GM10248 (cell line): ENCODE measurements at regions not wholly inside any gene's neighbourhood (a gene's known extent, or its start where the extent isn't known, plus 50 kb on each side); places are given as distances from the start of the nearest gene placed in this dataset.

ENCODE experiments used
- CTCF ChIA-PET: fragments of 300-600 bp; sonication (Branson Sonifier 250); formaldehyde crosslinking; extraction: SDS; loops from one replicate; lab custom pipeline; 2021; ENCODE audit warnings: antibody characterized with exemption; lab: Yijun Ruan, JAX
- POLR2A ChIA-PET: fragments of 350-650 bp; sonication (Branson Sonifier 250); formaldehyde crosslinking; extraction: SDS; loops from one replicate; lab custom pipeline; 2020; ENCODE audit warnings: antibody characterized with exemption; lab: Yijun Ruan, JAX
- DNase-seq: peaks from one replicate; pipeline ENCODE4 v3.0.0; 2012; ENCODE audit errors: extremely low spot score
- TF ChIP-seq, protein P1 (sequence below): IDR thresholded peaks from 2 replicates; pipeline ENCODE4 v1.5.1; 2012; ENCODE audit warnings: mild to moderate bottlenecking, low read depth; ENCODE audit errors: extremely low read depth, missing control alignments, control extremely low read depth

DNA sequence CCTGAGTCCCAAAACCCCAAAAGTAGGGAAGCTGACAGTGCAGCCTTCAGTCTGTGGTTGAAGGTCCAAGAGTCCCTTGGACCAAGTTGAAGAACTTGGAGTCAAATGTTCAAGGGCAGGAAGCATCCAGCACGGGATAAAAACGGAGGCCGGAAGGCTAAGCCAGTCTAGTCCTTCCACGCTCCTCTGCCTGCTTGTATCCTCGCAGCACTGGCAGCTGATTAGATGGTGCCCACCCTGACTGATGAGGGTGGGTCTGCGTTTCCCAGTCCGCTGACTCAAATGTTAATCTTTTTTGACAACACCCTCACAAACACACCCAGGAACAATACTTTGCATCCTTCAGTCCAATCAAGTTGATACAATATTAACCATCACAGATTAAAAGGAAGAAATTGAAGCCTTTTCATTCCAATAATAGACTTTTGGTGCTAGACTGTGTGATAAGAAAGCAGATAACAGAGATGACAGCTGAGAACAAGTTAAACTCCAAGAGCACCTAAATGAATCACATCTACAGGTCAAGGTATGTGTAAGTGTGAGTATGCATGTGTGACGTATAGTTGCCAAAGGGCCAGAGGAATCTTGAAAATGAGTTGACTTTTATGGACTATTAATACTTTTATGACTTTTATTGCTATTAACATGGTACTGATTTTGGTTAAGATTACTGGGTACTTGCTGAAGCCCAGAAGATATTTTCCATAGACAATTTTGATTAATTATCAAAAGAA, 933.5 kb upstream of the SOX9 start:
- ChIA-PET POLR2A (no interaction called here), CTCF (no interaction called here)
- TF ChIP-seq, protein P1, sequence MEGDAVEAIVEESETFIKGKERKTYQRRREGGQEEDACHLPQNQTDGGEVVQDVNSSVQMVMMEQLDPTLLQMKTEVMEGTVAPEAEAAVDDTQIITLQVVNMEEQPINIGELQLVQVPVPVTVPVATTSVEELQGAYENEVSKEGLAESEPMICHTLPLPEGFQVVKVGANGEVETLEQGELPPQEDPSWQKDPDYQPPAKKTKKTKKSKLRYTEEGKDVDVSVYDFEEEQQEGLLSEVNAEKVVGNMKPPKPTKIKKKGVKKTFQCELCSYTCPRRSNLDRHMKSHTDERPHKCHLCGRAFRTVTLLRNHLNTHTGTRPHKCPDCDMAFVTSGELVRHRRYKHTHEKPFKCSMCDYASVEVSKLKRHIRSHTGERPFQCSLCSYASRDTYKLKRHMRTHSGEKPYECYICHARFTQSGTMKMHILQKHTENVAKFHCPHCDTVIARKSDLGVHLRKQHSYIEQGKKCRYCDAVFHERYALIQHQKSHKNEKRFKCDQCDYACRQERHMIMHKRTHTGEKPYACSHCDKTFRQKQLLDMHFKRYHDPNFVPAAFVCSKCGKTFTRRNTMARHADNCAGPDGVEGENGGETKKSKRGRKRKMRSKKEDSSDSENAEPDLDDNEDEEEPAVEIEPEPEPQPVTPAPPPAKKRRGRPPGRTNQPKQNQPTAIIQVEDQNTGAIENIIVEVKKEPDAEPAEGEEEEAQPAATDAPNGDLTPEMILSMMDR: no peak
- no peak for DNase-seq

DNA sequence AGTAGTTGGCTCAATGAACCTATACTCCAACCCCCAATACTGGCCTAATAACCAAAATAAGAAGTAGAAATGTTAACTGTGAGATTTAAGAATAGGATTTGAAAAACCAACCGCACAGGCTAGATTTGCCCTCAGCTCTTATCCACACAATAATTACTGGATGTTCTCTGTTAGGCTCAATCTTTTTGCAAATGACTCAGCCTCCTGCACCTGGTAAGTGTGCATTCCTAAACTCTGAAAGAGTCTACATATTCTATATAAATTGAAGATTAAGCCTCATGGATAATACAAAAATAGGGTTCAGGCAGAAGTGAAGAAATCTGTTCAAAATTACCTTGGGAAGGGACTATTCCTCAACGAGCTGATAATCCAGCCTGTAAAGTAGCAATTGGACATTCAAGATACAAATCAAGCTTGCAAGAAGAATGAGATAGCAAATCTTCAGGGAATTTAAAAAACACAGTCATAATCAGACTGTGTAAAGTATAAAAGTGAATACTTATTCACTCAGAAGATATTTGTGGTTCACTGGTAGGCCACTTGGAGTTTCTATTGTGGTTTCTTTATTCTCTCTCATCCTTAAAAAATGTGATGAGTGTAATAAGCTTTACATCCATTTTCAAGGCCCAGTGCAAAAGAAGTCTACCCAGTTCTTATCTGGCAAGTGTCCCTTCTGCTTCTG, 931.9 kb upstream of the SOX9 start:
- CTCF ChIA-PET: no interaction called here
- POLR2A ChIA-PET: no interaction called here
- TF ChIP-seq, protein P1: no peak
- no peak for DNase-seq

DNA sequence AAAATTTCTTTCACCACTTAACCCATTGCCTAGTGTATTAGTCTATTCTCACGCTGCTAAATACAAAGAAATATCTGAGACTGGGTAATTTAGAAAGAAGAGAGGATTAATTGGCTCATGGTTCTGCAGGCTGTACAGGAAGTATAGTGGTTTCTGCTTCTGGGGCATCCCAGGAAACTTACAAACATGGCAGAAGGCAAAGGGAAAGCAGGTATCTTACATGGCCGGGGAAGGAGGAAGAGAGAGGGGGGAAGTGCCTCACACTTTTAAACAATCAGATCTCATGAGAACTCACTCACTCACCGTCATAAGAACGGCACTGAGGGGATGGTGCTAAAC, 931.4 kb upstream of the SOX9 start:
- DNase-seq: no peak
- CTCF ChIA-PET: no interaction called here
- TF ChIP-seq, protein P1: no peak
- POLR2A ChIA-PET: no interaction called here

DNA sequence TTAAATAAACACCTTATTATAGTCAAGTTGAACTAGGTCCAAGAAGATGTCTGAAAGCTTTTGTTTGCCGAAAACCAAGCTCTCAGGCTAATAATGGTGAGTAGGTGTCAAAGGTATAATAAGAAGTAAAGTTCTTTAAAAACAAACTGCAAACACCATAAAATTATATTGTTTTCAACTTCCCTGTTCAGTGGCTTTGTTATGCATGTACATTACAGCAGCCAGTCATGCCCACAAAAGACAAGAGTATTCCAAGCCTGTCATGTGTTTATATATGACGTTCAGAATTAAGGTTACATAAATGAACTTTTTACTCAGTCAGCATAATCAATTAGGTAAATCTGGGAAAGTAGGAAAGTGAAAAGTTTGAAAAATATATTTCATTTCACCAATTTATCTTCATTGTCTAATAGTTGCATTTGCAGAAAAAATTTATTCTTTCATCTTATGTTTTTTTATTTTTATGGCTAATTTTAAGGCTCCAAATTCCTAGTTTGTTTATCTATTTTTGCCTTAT, 928.7 kb upstream of the SOX9 start:
- POLR2A ChIA-PET: no interaction called here
- TF ChIP-seq, protein P1: no peak
- DNase-seq: no peak
- CTCF ChIA-PET: no interaction called here

DNA sequence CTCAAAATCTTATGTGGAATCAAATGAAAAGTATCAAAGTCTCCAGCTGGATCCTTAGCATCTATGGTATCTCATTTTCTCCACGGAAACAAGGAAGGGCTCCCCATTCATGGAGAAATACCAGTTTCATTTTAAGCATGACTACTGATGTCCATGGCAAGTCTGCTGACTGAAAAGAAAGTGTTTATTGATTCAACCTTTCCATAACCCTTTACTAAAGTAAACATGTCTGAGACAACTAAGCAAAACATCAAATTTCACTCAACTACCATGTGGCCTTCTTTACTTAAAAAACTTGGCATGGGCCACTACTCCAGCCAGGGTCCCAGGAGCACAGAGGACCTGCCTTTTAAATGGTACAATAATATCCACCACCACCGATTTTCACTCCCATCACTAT, 928.0 kb upstream of the SOX9 start:
- no peak for DNase-seq
- TF ChIP-seq, protein P1: no peak
- ChIA-PET POLR2A (no interaction called here), CTCF (no interaction called here)

DNA sequence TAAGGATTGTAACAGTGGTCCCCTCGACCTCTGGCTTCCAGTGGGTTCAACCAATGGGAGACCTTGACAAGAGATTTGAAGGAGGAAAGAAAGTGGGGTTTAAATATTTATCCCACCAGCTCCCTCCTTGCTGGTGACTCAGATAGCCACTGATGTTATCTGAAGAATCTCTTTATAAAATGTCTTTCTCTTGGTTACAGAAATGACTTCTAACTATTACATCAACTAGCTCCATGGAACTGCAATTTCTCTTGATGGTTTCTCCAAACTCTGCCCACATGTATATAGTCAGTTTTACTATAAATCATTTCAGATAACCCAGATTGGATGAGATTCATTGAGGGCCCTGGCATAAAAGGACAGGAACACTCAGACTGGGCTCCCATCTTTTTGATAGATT, 920.2 kb upstream of the SOX9 start:
- POLR2A ChIA-PET: no interaction called here
- CTCF ChIA-PET: no interaction called here
- TF ChIP-seq, protein P1: no peak
- DNase-seq: no peak
